ENCODE measurements at regions not wholly inside any gene's neighbourhood (a gene's known extent, or its start where the extent isn't known, plus 50 kb on each side); places are given as distances from the start of the nearest gene placed in this dataset.

GRCh38 chr3:64815789-64816188, 128.0 kb upstream of the ADAMTS9 start:
- no peaks in the 10 kb centered on the region for H3K36me3 ChIP-seq (ENCODE audit: control insufficient read depth, insufficient read depth, low read length)
- WGBS (ENCODE audit: insufficient coverage, low lambda C conversion rate): no CpG with 5 or more reads among the region's 4 CpGs
- H3K27me3 ChIP-seq (ENCODE audit: control insufficient read depth, insufficient read depth, low read length): no peaks in the 10 kb centered on the region
- no peak for DNase-seq
- no peaks in the 10 kb centered on the region for H3K4me1 ChIP-seq (ENCODE audit: control insufficient read depth, insufficient read depth, low read length)
- H3K9me3 ChIP-seq (ENCODE audit: control insufficient read depth, low read depth, low read length): no peaks in the 10 kb centered on the region
- H3K27ac ChIP-seq (ENCODE audit: low read length): no peak overlapping the region
- no peak overlapping the region for H3K4me3 ChIP-seq (ENCODE audit: low read length)

- no peaks in the 10 kb centered on the region for H3K27me3 ChIP-seq (ENCODE audit: control insufficient read depth, insufficient read depth, low read length)
- H3K9me3 ChIP-seq (ENCODE audit: control insufficient read depth, low read depth, low read length): no peaks in the 10 kb centered on the region
- DNase-seq: peak in 1 of 2 donors; percentile 34
- H3K4me1 ChIP-seq (ENCODE audit: control insufficient read depth, insufficient read depth, low read length): no peaks in the 10 kb centered on the region
- H3K36me3 ChIP-seq (ENCODE audit: control insufficient read depth, insufficient read depth, low read length): no peaks in the 10 kb centered on the region
- WGBS (ENCODE audit: insufficient coverage, low lambda C conversion rate): no CpG with 5 or more reads among the region's 3 CpGs
- no peak overlapping the region for H3K4me3 ChIP-seq (ENCODE audit: low read length)
- peak overlapping the region; percentile 58 for H3K27ac ChIP-seq (ENCODE audit: low read length)
These were observed 127.4 kb upstream of the ADAMTS9 start for GRCh38 chr3:64815195-64815631.

- Histone ChIP-seq H3K27ac (ENCODE audit: low read length) (no peak overlapping the region), H3K4me3 (ENCODE audit: low read length) (no peak overlapping the region), H3K9me3 (ENCODE audit: control insufficient read depth, low read depth, low read length) (no peaks in the 10 kb centered on the region), H3K4me1 (ENCODE audit: control insufficient read depth, insufficient read depth, low read length) (no peaks in the 10 kb centered on the region), H3K27me3 (ENCODE audit: control insufficient read depth, insufficient read depth, low read length) (no peaks in the 10 kb centered on the region), H3K36me3 (ENCODE audit: control insufficient read depth, insufficient read depth, low read length) (no peaks in the 10 kb centered on the region)
- whole genome bisulfite sequencing (ENCODE audit: insufficient coverage, low lambda C conversion rate): no CpG with 5 or more reads among the region's 2 CpGs
- no peak for DNase-seq
These were observed 126.6 kb upstream of the ADAMTS9 start for GRCh38 chr3:64814351-64814750.

DNA sequence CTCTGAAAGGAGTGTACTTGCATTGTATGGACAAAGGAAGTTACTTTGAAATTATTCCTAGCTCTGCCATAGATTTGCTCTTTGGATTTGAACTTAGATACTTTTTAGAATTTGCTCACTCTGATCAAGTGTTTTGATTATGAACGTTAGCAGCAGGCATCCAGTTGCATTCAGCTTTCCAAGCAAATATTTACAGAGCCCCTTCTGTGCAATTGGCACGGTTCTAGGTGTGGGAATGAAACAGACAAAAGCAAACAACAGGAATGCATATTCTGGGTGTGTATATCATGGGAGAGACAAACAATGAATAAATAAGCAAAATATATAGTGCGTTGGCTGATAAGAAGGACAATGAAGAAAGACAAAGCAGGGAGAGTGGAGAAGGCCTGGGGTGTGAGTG, 125.5 kb upstream of the ADAMTS9 start:
- Histone ChIP-seq H3K4me3 (ENCODE audit: low read length) (no peak overlapping the region), H3K27ac (ENCODE audit: low read length) (no peak overlapping the region), H3K4me1 (ENCODE audit: control insufficient read depth, insufficient read depth, low read length) (peaks cover 2% of the 10 kb centered on the region), H3K27me3 (ENCODE audit: control insufficient read depth, insufficient read depth, low read length) (no peaks in the 10 kb centered on the region), H3K36me3 (ENCODE audit: control insufficient read depth, insufficient read depth, low read length) (no peaks in the 10 kb centered on the region), H3K9me3 (ENCODE audit: control insufficient read depth, low read depth, low read length) (no peaks in the 10 kb centered on the region)
- no peak for DNase-seq
- 20% methylated on average over 1 of the region's 3 CpGs for WGBS (ENCODE audit: insufficient coverage, low lambda C conversion rate)

GRCh38 chr3:64809086-64809485, 121.3 kb upstream of the ADAMTS9 start:
- Histone ChIP-seq H3K4me3 (ENCODE audit: low read length) (no peak overlapping the region), H3K9me3 (ENCODE audit: control insufficient read depth, low read depth, low read length) (no peaks in the 10 kb centered on the region), H3K36me3 (ENCODE audit: control insufficient read depth, insufficient read depth, low read length) (no peaks in the 10 kb centered on the region), H3K27me3 (ENCODE audit: control insufficient read depth, insufficient read depth, low read length) (no peaks in the 10 kb centered on the region), H3K27ac (ENCODE audit: low read length) (no peak overlapping the region), H3K4me1 (ENCODE audit: control insufficient read depth, insufficient read depth, low read length) (peaks cover 20% of the 10 kb centered on the region)
- no peak for DNase-seq
- no CpG with 5 or more reads among the region's 2 CpGs for WGBS (ENCODE audit: insufficient coverage, low lambda C conversion rate)

DNA sequence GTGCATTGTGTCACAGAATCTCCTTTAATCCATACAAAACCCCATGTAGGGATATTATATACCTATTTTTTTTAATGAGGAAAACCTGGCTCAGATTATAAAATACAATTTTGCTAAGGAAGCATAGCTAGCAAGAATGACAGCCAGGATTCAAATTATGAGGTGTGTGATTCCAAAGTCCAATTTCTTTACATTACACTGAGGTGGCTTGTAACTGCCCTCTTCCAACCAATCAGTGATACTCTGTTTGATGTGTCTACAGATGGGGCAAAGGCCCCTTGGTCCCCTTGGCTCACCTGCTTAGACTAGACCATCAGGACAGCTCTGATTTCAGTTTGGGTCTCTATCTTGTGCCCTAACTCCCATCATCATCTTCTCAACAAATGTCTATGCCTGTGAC, 120.3 kb upstream of the ADAMTS9 start:
- no peaks in the 10 kb centered on the region for H3K9me3 ChIP-seq (ENCODE audit: control insufficient read depth, low read depth, low read length)
- peaks cover 20% of the 10 kb centered on the region for H3K4me1 ChIP-seq (ENCODE audit: control insufficient read depth, insufficient read depth, low read length)
- DNase-seq: peak; percentile 45 to 77

GRCh38 chr3:64806668-64807605, 119.1 kb upstream of the ADAMTS9 start:
- peak; percentile 39 to 76 for DNase-seq
- no CpG with 5 or more reads among the region's 6 CpGs for WGBS (ENCODE audit: insufficient coverage, low lambda C conversion rate)

More for the DNA sequence above, 120.3 kb upstream of the ADAMTS9 start:
- Histone ChIP-seq H3K36me3 (ENCODE audit: control insufficient read depth, insufficient read depth, low read length) (no peaks in the 10 kb centered on the region), H3K4me3 (ENCODE audit: low read length) (no peak overlapping the region), H3K27me3 (ENCODE audit: control insufficient read depth, insufficient read depth, low read length) (no peaks in the 10 kb centered on the region), H3K27ac (ENCODE audit: low read length) (peak overlapping the region; percentile 12)

GRCh38 chr3:64805978-64806377, 118.2 kb upstream of the ADAMTS9 start:
- no peak overlapping the region for H3K4me3 ChIP-seq (ENCODE audit: low read length)
- no CpG with 5 or more reads among the region's 2 CpGs for WGBS (ENCODE audit: insufficient coverage, low lambda C conversion rate)

More at GRCh38 chr3:64806668-64807605, 119.1 kb upstream of the ADAMTS9 start:
- Histone ChIP-seq H3K4me3 (ENCODE audit: low read length) (no peak overlapping the region), H3K4me1 (ENCODE audit: control insufficient read depth, insufficient read depth, low read length) (peaks cover 20% of the 10 kb centered on the region), H3K27me3 (ENCODE audit: control insufficient read depth, insufficient read depth, low read length) (no peaks in the 10 kb centered on the region), H3K36me3 (ENCODE audit: control insufficient read depth, insufficient read depth, low read length) (no peaks in the 10 kb centered on the region), H3K9me3 (ENCODE audit: control insufficient read depth, low read depth, low read length) (no peaks in the 10 kb centered on the region), H3K27ac (ENCODE audit: low read length) (peak overlapping the region; percentile 47)

DNA sequence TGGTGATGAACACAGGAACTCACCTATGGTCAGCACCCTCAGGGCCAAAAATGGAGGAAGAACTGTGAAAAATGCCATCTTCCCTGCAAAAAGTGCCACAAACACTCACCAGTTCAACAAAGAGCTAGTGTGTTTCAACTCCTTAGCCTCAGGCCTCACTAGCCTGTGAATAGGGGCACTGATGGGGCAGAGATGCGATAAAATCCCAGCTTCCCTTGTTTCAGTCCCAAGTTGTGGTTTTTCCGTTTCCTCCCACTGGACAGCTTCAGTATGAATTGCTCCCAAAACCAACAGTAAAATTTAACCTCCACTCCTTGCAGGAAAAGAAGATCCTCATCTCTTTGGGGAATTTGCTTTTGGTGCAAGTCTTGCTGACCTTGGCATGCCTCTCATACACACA, 117.4 kb upstream of the ADAMTS9 start:
- Histone ChIP-seq H3K4me1 (ENCODE audit: control insufficient read depth, insufficient read depth, low read length) (peaks cover 20% of the 10 kb centered on the region), H3K9me3 (ENCODE audit: control insufficient read depth, low read depth, low read length) (no peaks in the 10 kb centered on the region), H3K27me3 (ENCODE audit: control insufficient read depth, insufficient read depth, low read length) (no peaks in the 10 kb centered on the region), H3K36me3 (ENCODE audit: control insufficient read depth, insufficient read depth, low read length) (no peaks in the 10 kb centered on the region), H3K4me3 (ENCODE audit: low read length) (no peak overlapping the region), H3K27ac (ENCODE audit: low read length) (no peak overlapping the region)
- DNase-seq: no peak
- WGBS (ENCODE audit: insufficient coverage, low lambda C conversion rate): 100% methylated on average over 1 of the region's 2 CpGs

More at GRCh38 chr3:64805978-64806377, 118.2 kb upstream of the ADAMTS9 start:
- H3K27me3 ChIP-seq (ENCODE audit: control insufficient read depth, insufficient read depth, low read length): no peaks in the 10 kb centered on the region
- no peaks in the 10 kb centered on the region for H3K36me3 ChIP-seq (ENCODE audit: control insufficient read depth, insufficient read depth, low read length)
- DNase-seq: no peak
- peak overlapping the region; percentile 47 for H3K27ac ChIP-seq (ENCODE audit: low read length)
- peaks cover 20% of the 10 kb centered on the region for H3K4me1 ChIP-seq (ENCODE audit: control insufficient read depth, insufficient read depth, low read length)
- no peaks in the 10 kb centered on the region for H3K9me3 ChIP-seq (ENCODE audit: control insufficient read depth, low read depth, low read length)

DNA sequence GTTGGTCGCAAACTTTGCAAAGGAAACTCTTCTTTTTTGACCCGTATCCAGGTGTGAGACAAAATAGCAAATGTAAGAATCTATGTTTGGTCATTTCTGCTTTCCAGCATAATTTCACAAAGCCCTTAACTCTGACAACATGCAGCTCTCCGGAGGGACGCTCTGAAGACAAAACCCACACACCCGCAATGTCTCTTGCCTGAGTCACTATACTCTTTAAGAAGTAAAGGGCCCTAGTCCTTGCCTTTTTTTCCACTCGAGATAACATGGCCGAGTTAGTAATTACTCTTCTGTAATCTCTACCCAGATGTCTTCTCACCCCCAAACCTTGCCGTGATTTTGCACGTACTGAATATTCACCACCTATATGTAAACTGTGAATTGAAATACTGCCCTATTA, 115.7 kb upstream of the ADAMTS9 start:
- DNase-seq: no peak
- Histone ChIP-seq H3K27ac (ENCODE audit: low read length) (no peak overlapping the region), H3K4me1 (ENCODE audit: control insufficient read depth, insufficient read depth, low read length) (peaks cover 24% of the 10 kb centered on the region), H3K9me3 (ENCODE audit: control insufficient read depth, low read depth, low read length) (no peaks in the 10 kb centered on the region), H3K27me3 (ENCODE audit: control insufficient read depth, insufficient read depth, low read length) (no peaks in the 10 kb centered on the region), H3K36me3 (ENCODE audit: control insufficient read depth, insufficient read depth, low read length) (no peaks in the 10 kb centered on the region), H3K4me3 (ENCODE audit: low read length) (no peak overlapping the region)
- no CpG with 5 or more reads among the region's 9 CpGs for WGBS (ENCODE audit: insufficient coverage, low lambda C conversion rate)

GRCh38 chr3:64802460-64802859, 114.7 kb upstream of the ADAMTS9 start:
- Histone ChIP-seq H3K4me3 (ENCODE audit: low read length) (no peak overlapping the region), H3K4me1 (ENCODE audit: control insufficient read depth, insufficient read depth, low read length) (peaks cover 16% of the 10 kb centered on the region), H3K9me3 (ENCODE audit: control insufficient read depth, low read depth, low read length) (no peaks in the 10 kb centered on the region), H3K27ac (ENCODE audit: low read length) (no peak overlapping the region), H3K36me3 (ENCODE audit: control insufficient read depth, insufficient read depth, low read length) (no peaks in the 10 kb centered on the region), H3K27me3 (ENCODE audit: control insufficient read depth, insufficient read depth, low read length) (no peaks in the 10 kb centered on the region)
- WGBS (ENCODE audit: insufficient coverage, low lambda C conversion rate): 69% methylated on average over 2 of the region's 4 CpGs
- no peak for DNase-seq
